ENCODE measurements at regions not wholly inside any gene's neighbourhood (a gene's known extent, or its start where the extent isn't known, plus 50 kb on each side); places are given as distances from the start of the nearest gene placed in this dataset.

DNA sequence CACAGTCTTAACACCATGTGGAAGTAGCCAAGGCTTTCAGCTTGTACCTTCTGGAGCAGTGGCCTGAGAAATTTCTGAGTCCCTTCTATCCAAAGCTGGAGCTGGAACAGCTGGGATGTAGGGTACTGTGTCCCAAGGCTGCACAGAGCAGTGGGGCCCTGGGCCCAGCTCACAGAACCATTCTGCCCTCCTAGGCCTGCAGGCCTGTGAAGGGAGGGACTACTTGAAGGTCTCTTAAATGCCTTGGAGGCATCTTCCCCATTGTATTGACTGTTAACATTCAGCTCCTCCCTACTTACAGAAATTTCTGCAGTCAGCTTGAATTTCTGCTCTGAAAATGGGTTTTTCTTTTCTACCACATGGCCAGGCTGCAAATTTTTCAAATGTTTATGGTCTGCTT lies 156.5 kb upstream of the MANEA start:
- TF ChIP-seq GATA3 (IDR thresholded peaks at IDR 0.05; ENCODE audit: low read depth, low read length), result no peak
- no peak for TF ChIP-seq GATA2 (IDR thresholded peaks at IDR 0.05; ENCODE audit: low read depth, low read length)

Measured in SH-SY5Y (cell line).